BJ (cell line): ENCODE measurements at regions not wholly inside any gene's neighbourhood (a gene's known extent, or its start where the extent isn't known, plus 50 kb on each side); places are given as distances from the start of the nearest gene placed in this dataset.

ENCODE experiments used
- CTCF ChIA-PET: fragments of 350-600 bp; formaldehyde crosslinking; extraction: SDS; loops from one replicate; lab custom pipeline; 2021; ENCODE audit warnings: antibody characterized with exemption, inconsistent platforms; lab: Yijun Ruan, JAX
- POLR2A ChIA-PET: fragments of 300-600 bp; sonication (Branson Sonifier 250); formaldehyde crosslinking; extraction: SDS; loops from one replicate; lab custom pipeline; 2021; ENCODE audit warnings: antibody characterized with exemption; lab: Charles Lee
- DNase-seq: peaks from one replicate; pipeline ENCODE4 v3.0.0-alpha.2; 2011; ENCODE audit warnings: low read depth
- H3K27me3 ChIP-seq: 2 replicates; pipeline ENCODE4 v1.6.0; 2011; ENCODE audit warnings: low read length; ENCODE audit not compliant: control insufficient read depth, insufficient read depth
- H3K36me3 ChIP-seq: 2 replicates; pipeline ENCODE4 v1.5.1; 2011; ENCODE audit warnings: low read length; ENCODE audit not compliant: control insufficient read depth, insufficient read depth
- H3K4me3 ChIP-seq: 2 replicates; pipeline ENCODE4 v1.5.1; 2011; ENCODE audit warnings: low read depth, mild to moderate bottlenecking, control low read depth, low read length
- TF ChIP-seq, protein P1 (sequence below): IDR thresholded peaks from 2 replicates; pipeline ENCODE4 v1.5.1; 2011; ENCODE audit warnings: low read depth, mild to moderate bottlenecking, control low read depth, inconsistent platforms, low read length, moderate library complexity; ENCODE audit not compliant: insufficient read depth

- ChIA-PET POLR2A (no interaction called here), CTCF (interaction anchor here (1.1 to 2.3 kb wide), 2 partner anchors 10 to 31 kb away, joined by 3 to 6 read pairs; no protein-coding TSS in a partner anchor)
- Histone ChIP-seq H3K4me3 (no peak overlapping the region), H3K36me3 (no peaks in the 10 kb centered on the region), H3K27me3 (no peaks in the 10 kb centered on the region; the same call in none of the 2 replicates)
- TF ChIP-seq, protein P1, sequence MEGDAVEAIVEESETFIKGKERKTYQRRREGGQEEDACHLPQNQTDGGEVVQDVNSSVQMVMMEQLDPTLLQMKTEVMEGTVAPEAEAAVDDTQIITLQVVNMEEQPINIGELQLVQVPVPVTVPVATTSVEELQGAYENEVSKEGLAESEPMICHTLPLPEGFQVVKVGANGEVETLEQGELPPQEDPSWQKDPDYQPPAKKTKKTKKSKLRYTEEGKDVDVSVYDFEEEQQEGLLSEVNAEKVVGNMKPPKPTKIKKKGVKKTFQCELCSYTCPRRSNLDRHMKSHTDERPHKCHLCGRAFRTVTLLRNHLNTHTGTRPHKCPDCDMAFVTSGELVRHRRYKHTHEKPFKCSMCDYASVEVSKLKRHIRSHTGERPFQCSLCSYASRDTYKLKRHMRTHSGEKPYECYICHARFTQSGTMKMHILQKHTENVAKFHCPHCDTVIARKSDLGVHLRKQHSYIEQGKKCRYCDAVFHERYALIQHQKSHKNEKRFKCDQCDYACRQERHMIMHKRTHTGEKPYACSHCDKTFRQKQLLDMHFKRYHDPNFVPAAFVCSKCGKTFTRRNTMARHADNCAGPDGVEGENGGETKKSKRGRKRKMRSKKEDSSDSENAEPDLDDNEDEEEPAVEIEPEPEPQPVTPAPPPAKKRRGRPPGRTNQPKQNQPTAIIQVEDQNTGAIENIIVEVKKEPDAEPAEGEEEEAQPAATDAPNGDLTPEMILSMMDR: no peak
- DNase-seq: no peak
These were observed 369.7 kb downstream of the MN1 start for GRCh38 chr22:27431896-27432295.

DNA sequence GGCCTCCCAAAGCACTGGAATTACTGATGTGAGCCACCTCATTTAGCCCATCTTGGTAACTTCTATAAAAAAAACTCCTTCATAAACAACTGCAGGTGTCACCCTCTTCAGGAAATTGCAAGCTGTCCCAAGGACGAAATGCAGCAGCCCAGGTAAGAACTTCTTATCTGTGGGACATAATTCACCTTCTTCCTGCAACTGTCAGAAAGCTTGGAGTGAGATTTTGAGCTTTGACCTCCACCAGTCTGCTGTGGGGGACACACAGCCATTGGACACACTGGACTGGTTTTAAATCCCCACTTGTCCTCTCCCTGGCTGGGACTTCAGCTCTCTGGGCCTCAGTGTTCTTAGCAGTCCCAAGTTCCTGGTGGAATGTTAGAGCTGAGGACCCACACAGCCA is 368.5 kb downstream of the MN1 start:
- CTCF ChIA-PET: interaction anchor here (0.8 to 2.3 kb wide), 2 partner anchors 11 to 51 kb away, joined by 3 to 6 read pairs; no protein-coding TSS in a partner anchor

GRCh38 chr22:27433585-27434190 is 367.9 kb downstream of the MN1 start:
- Histone ChIP-seq H3K27me3 (no peaks in the 10 kb centered on the region; the same call in 1 of the 2 replicates), H3K36me3 (no peaks in the 10 kb centered on the region), H3K4me3 (no peak overlapping the region)
- POLR2A ChIA-PET: interaction anchor here (0.5 kb wide), 1 partner anchor 257 kb away, joined by 5 read pairs; no protein-coding TSS in a partner anchor
- TF ChIP-seq, protein P1: no peak
- no peak for DNase-seq
- CTCF ChIA-PET: interaction anchor here (0.8 to 2.3 kb wide), 3 partner anchors 12 to 288 kb away, joined by 3 to 6 read pairs (median 3); no protein-coding TSS in a partner anchor

More for the DNA sequence above, 368.5 kb downstream of the MN1 start:
- no peaks in the 10 kb centered on the region; the same call in none of the 2 replicates for H3K27me3 ChIP-seq
- H3K36me3 ChIP-seq: no peaks in the 10 kb centered on the region
- POLR2A ChIA-PET: no interaction called here
- TF ChIP-seq, protein P1: no peak
- no peak overlapping the region for H3K4me3 ChIP-seq
- DNase-seq: no peak

GRCh38 chr22:27434898-27435297 is 366.7 kb downstream of the MN1 start:
- DNase-seq: no peak
- H3K36me3 ChIP-seq: no peaks in the 10 kb centered on the region
- POLR2A ChIA-PET: no interaction called here
- TF ChIP-seq, protein P1: no peak
- no peak overlapping the region for H3K4me3 ChIP-seq
- CTCF ChIA-PET: interaction anchor here (0.6 to 2.0 kb wide), 3 partner anchors 13 to 444 kb away, joined by 3 to 4 read pairs (median 3); no protein-coding TSS in a partner anchor
- H3K27me3 ChIP-seq: no peaks in the 10 kb centered on the region; the same call in 1 of the 2 replicates

GRCh38 chr22:27435844-27436576 is 365.5 kb downstream of the MN1 start:
- Histone ChIP-seq H3K4me3 (no peak overlapping the region), H3K36me3 (no peaks in the 10 kb centered on the region), H3K27me3 (peaks cover 3% of the 10 kb centered on the region; the same call in 1 of the 2 replicates)
- no peak for DNase-seq
- ChIA-PET POLR2A (interaction anchor here (0.6 kb wide), 1 partner anchor 497 kb away, joined by 4 read pairs; no protein-coding TSS in a partner anchor), CTCF (interaction anchor here (0.7 to 2.0 kb wide), 2 partner anchors 14 to 30 kb away, joined by 3 to 4 read pairs; no protein-coding TSS in a partner anchor)
- TF ChIP-seq, protein P1: no peak
